Pancreas (tissue), 10 donors: ENCODE measurements at regions not wholly inside any gene's neighbourhood (a gene's known extent, or its start where the extent isn't known, plus 50 kb on each side); places are given as distances from the start of the nearest gene placed in this dataset.

Experiments used
- ATAC-seq, 4 donors: fragments of 200-7000 bp; cut with Tn5 transposase; one replicate each; pipeline versions ENCODE4 v1.8.0 to v1.9.1; 2020; ENCODE audit warnings: mild to moderate bottlenecking in 4 of 4, moderate library complexity in 4 of 4
- DNase-seq, 6 donors: peaks; one replicate each; pipeline ENCODE4 v3.0.0-alpha.2; 2020
- FAIRE-seq: peaks from 2 replicates; lab custom pipeline; 2012; peaks lifted over from hg19 to GRCh38; lab: Jason Lieb, UNC
- H3K27ac ChIP-seq, 4 donors: fragments of 200-600 bp; sonication (generic); 1 replicate in 3 of 4; 2 replicates in 1 of 4; pipeline versions ENCODE4 v1.5.0 to v1.8.0; 2020
- H3K27me3 ChIP-seq, 4 donors: fragments of 200-600 bp; one replicate each; pipeline ENCODE4 v1.8.0; 2021
- H3K36me3 ChIP-seq, 3 donors: fragments of 200-600 bp; sonication (generic) in 1 of 3; one replicate each; pipeline versions ENCODE4 v1.5.0 to v1.8.0; 2020 to 2021
- H3K4me1 ChIP-seq, 3 donors: fragments of 200-600 bp; one replicate each; pipeline ENCODE4 v1.8.0; 2021
- H3K4me3 ChIP-seq, 4 donors: fragments of 200-600 bp; sonication (generic) in 2 of 4; one replicate each; pipeline versions ENCODE4 v1.5.0 to v1.8.0; 2020 to 2021
- H3K9me3 ChIP-seq, 4 donors: fragments of 200-600 bp; one replicate each; pipeline ENCODE4 v1.8.0; 2021
- WGBS, 2 donors: extraction: QIAGEN DNeasy Blood & Tissue Kit; methylation state at CpG; one replicate each; pipeline ENCODE4 v1.1.7; 2013; 5-methylcytosine and 5-hydroxymethylcytosine counted together
- intact Hi-C, 3 donors: fragments of 100-400 bp; cut with DNase I; formaldehyde crosslinking; loops; one replicate each; pipeline versions ENCODE4 v1.11.1 to v1.14.2; 2022
- TF ChIP-seq, protein P1 (sequence below), 4 donors: fragments of 200-600 bp; sonication (generic) in 3 of 4; IDR thresholded peaks; one replicate each; pipeline versions ENCODE4 v1.5.0 to v1.8.0; 2021; ENCODE audit warnings: antibody characterized with exemption in 4 of 4
- donor health status: healthy with polysubstance abuse.
- donor health status: DM: no; HTN: no; CAD: no; lungs with moderate emphysema.
- donor health status: DM: no; HTN: no; CAD: no.
- donor health status: control.
- donor health status: control.
- donor health status: Bipolar disorder and iron deficiency.
- donor health status: DM: yes; HTN: yes; CAD: no.
- donor health status: DM: no; HTN: no; CAD: no.
- donor health status: DM: no; HTN: no; CAD: no.
- donor health status: DM: yes; HTN: yes; CAD: no.

DNA sequence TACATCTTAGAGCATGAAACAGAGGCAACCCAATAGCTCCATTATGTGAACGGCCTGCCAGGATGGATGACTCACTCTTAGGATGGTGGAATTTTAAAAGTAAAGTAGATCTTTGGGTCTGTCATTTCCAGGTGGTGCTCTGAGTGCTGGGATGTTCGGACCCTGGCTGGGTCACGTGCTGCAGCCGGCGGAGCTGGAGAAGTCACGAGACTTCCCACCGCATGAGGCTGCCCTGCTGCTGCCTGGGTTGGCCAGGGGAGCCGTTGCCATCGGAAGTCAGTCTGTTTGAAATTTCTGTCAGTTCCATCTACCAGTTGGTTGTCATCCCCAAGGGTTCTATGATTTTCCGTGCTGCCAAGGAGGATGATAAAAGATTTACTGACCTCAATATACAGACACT lies 93.3 kb upstream of the ALKAL2 start:
- Histone ChIP-seq H3K9me3 (no peaks in the 10 kb centered on the region), H3K27ac (no peak overlapping the region), H3K27me3 (no peaks in the 10 kb centered on the region), H3K4me3 (no peak overlapping the region), H3K4me1 (no peaks in the 10 kb centered on the region), H3K36me3 (no peaks in the 10 kb centered on the region)
- TF ChIP-seq, protein P1, sequence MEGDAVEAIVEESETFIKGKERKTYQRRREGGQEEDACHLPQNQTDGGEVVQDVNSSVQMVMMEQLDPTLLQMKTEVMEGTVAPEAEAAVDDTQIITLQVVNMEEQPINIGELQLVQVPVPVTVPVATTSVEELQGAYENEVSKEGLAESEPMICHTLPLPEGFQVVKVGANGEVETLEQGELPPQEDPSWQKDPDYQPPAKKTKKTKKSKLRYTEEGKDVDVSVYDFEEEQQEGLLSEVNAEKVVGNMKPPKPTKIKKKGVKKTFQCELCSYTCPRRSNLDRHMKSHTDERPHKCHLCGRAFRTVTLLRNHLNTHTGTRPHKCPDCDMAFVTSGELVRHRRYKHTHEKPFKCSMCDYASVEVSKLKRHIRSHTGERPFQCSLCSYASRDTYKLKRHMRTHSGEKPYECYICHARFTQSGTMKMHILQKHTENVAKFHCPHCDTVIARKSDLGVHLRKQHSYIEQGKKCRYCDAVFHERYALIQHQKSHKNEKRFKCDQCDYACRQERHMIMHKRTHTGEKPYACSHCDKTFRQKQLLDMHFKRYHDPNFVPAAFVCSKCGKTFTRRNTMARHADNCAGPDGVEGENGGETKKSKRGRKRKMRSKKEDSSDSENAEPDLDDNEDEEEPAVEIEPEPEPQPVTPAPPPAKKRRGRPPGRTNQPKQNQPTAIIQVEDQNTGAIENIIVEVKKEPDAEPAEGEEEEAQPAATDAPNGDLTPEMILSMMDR (IDR thresholded peaks at IDR 0.05), result no peak
- WGBS, 2 donors, result 81 to 89% methylated on average over 10 of the region's 10 CpGs
- ATAC-seq, result no peak
- DNase-seq, result no peak
- intact Hi-C loops, result no loop called here
- no peak for FAIRE-seq

DNA sequence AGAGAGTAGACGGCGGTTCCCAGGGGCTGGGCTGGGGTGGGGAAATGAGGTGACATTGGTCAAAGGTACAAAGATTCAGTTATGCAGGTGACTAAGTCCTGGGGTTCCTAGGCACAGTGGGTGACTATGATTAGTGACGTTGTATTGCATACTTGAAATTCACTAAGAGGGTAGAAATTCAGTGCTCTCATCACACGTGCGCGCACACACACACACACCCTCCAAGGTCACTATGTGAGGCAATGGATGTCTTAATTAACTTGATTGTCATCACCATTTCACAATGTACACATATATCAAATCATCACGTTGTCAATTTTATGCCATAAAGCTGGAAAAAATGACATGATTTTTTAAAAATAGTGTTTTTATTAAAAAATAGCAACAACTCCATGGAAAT lies 92.9 kb upstream of the ALKAL2 start:
- Histone ChIP-seq H3K4me1 (no peaks in the 10 kb centered on the region), H3K4me3 (no peak overlapping the region), H3K27ac (no peak overlapping the region), H3K36me3 (no peaks in the 10 kb centered on the region), H3K9me3 (no peaks in the 10 kb centered on the region), H3K27me3 (no peaks in the 10 kb centered on the region)
- FAIRE-seq (no peak), ATAC-seq (no peak), DNase-seq (no peak)
- intact Hi-C loops, result no loop called here
- TF ChIP-seq, protein P1 (IDR thresholded peaks at IDR 0.05), result no peak
- 79 to 86% methylated on average over 7 of the region's 7 CpGs for WGBS, 2 donors

DNA sequence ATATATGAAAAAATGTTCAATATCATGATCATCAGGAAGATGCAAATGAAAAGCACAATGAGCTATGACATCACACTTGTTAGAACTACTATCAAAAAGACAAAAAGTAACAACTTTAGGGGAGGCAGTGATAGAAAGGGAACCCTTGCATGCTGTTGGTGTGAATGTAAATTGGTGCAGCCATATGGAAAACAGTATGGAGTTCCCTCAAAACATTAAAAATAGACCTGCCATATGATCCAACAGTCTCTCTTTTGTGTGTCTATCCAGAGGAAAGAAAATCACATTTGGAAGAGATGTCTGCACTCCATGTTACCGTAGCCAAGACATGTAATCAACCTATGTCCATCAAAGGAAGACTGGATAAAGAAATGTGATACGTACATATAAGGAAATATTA lies 92.3 kb upstream of the ALKAL2 start:
- WGBS, 2 donors, result 83 to 87% methylated on average over 2 of the region's 2 CpGs
- H3K9me3 ChIP-seq, result no peaks in the 10 kb centered on the region
- intact Hi-C loops, result no loop called here
- H3K4me3 ChIP-seq, result no peak overlapping the region
- FAIRE-seq (no peak), ATAC-seq (no peak), DNase-seq (no peak)
- H3K36me3 ChIP-seq, result no peaks in the 10 kb centered on the region
- TF ChIP-seq, protein P1 (IDR thresholded peaks at IDR 0.05), result no peak
- H3K27me3 ChIP-seq, result no peaks in the 10 kb centered on the region
- H3K4me1 ChIP-seq, result no peaks in the 10 kb centered on the region
- H3K27ac ChIP-seq, result no peak overlapping the region

- intact Hi-C loops, result no loop called here
- no peak for DNase-seq
- Histone ChIP-seq H3K4me3 (no peak overlapping the region), H3K36me3 (no peaks in the 10 kb centered on the region), H3K9me3 (no peaks in the 10 kb centered on the region), H3K27ac (no peak overlapping the region), H3K27me3 (no peaks in the 10 kb centered on the region), H3K4me1 (no peaks in the 10 kb centered on the region)
- WGBS, 2 donors, result 86 to 95% methylated on average over 7 of the region's 7 CpGs
- no peak for FAIRE-seq
- TF ChIP-seq, protein P1 (IDR thresholded peaks at IDR 0.05), result no peak
- no peak for ATAC-seq
These were observed 91.9 kb upstream of the ALKAL2 start for GRCh38 chr2:379778-380177.

GRCh38 chr2:378364-378763 lies 90.5 kb upstream of the ALKAL2 start:
- no peak overlapping the region for H3K4me3 ChIP-seq
- FAIRE-seq, result no peak
- intact Hi-C loops, result no loop called here

More at GRCh38 chr2:378364-378763, 90.5 kb upstream of the ALKAL2 start:
- no peaks in the 10 kb centered on the region for H3K9me3 ChIP-seq
- H3K27me3 ChIP-seq, result no peaks in the 10 kb centered on the region
- no peak overlapping the region for H3K27ac ChIP-seq
- no peaks in the 10 kb centered on the region for H3K4me1 ChIP-seq
- TF ChIP-seq, protein P1 (IDR thresholded peaks at IDR 0.05), result no peak
- DNase-seq (no peak), ATAC-seq (no peak)
- no peaks in the 10 kb centered on the region for H3K36me3 ChIP-seq
